Kidney capillary endothelial cell (primary cell): ENCODE measurements at regions not wholly inside any gene's neighbourhood (a gene's known extent, or its start where the extent isn't known, plus 50 kb on each side); places are given as distances from the start of the nearest gene placed in this dataset.
A peak's percentile ranks its signal among the peaks of the same experiment; 100 is the strongest.
"Not testable (repeated sequence)": the region's sequence is repeated elsewhere in the genome, so short reads cannot be mapped to it uniquely, and the experiment has no call there.

Experiments
- DNase-seq: peaks from one replicate; pipeline ENCODE4 v3.0.0-alpha.2; 2018; ENCODE audit warnings: low spot score

GRCh38 chr13:97875911-97876310 is 77.6 kb upstream of the IPO5 start:
- no peak for DNase-seq

DNA sequence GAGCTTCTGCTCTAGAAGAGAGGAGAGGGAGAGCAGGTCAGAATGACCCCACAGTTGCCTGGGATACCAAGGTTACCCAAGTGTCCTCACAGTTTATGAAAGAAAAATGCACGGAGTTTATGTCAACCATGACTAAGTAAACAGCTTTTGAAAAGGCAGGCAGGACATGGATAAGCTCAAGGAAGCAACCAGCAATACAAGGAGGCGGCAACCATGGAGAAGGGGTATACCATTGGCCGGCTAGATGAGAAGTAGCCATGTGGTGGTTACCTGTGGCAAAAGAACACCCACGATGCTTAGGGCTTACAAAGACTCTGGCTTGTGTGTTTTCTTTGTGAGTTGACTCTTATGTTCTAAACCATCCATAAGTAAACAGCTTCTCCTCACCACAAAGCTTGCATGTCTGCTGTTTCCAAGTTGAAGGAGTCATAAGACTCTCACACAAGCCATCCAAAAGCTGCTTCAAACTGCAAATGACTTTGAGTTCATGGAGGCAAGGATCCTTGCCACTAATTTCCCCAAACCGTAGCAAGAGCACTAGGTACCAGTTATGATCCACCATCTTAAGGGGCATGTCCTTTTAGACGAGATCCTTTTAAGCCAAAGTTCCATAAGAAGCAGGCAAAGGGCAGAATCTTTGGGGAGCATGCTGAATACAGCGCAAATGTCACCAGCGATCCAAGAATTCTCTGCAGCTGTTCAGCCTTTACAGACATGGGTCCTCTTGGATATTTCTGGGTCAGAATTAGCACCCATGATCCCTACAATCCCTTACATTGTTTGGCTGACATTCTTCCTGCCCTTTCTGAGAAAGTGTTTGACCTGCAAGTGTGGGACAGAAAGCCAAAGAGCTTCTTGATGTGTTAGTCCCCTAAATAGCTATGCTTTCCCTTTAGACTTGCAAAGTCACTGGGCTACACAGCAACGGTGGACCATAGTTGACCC is 74.8 kb upstream of the IPO5 start:
- DNase-seq = no peak

GRCh38 chr13:97879646-97880310 is 73.7 kb upstream of the IPO5 start:
- DNase-seq = peak; percentile 93

DNA sequence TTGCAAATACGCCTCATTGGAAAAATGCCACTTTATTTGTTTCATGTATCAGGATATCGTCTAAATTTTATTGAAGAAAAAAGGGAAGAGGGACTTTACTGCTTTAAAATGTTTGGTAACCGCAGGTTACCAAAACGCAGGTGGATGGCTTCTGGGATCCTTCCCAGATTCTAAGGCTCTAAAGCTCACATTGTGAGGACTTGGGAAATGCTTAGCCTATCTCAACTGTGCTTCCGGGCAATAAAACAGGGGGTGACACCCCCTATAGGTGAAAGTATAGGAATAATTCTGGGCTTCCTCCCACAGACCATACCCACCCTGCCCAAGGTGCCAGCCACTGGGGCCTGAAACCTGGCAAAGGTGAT is 73.2 kb upstream of the IPO5 start:
- DNase-seq = no peak

DNA sequence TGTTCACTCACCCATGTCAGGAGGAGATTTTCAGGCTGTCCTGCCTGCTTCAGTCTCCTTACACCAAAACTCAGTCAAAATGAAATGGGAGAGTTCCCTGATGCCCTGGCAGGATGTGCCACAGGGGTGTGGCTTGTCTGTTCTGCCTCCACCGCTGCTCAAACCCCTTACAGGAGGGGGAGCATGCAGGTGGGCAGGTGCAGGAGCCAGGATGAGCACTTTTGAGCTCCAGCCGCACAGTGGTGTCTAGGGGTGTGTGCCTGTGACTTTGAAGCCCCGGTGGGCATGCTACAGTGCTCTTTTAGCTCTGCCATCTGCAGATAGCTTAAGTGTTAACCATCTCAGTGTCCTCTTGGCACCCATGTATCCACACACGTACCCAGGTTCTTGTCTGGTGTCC is 71.9 kb upstream of the IPO5 start:
- DNase-seq = no peak

GRCh38 chr13:97883396-97883795 is 70.1 kb upstream of the IPO5 start:
- DNase-seq = no peak

- DNase-seq = no peak
Measured at GRCh38 chr13:97884707-97885468, 68.6 kb upstream of the IPO5 start.

GRCh38 chr13:97885641-97886040 is 67.8 kb upstream of the IPO5 start:
- DNase-seq = no peak

- DNase-seq = no peak
Measured at GRCh38 chr13:97889803-97890202, 63.7 kb upstream of the IPO5 start.

DNA sequence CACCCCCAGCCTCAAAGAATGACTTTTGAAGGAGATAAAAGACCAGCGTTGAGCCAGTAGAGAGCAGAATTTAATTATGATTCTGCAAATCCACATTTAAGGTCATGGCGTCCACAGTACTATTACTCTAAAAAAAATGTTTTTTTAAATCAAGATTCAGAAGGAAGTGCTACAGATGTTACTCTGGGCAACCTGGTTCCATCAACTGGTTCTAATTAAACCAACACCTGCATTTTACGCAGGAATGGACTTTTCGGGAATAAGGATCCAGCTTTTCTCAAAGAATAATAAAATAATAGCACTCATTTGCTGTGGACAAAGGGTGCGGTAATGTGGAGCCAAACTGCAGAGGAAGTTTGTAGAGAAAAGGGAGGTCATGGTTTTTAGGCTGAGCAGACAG is 62.9 kb upstream of the IPO5 start:
- no peak for DNase-seq

GRCh38 chr13:97891964-97892363 is 61.5 kb upstream of the IPO5 start:
- not testable (repeated sequence) for DNase-seq

DNA sequence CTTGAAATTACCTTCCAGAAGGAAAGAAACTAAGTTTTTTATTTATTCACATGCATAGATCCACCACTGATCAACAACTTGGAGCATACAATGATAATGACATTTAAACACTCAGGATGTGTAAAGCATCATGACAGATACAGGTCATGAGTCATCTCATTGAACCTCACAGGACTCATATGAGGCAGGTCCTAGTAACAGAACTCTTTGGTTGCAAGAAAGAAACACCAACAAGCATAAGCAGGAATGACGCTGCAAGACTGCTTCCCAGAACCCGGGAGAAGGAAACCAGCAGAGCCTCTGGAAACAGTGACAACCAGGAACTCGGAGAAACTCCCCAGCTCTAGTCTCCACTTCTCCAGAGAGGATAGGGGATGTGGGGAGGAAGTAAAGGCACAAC is 60.8 kb upstream of the IPO5 start:
- peak; percentile 19 for DNase-seq

DNA sequence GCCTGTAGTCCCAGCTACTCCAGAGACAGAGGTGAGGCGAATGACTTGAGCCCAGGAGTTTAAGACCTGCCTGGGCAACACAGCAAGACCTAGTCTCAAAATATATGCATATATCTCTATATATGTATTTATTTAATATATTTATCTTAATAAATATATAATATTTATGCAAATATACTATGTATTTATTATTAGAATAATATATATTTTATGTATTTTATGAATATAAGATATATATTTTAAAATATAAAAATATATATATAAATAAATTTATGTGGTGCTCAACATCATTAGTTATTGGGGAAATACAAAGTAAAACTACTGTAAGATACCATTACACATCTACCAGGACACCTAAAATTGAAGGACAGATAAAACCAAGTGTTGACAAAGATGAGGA is 58.1 kb upstream of the IPO5 start:
- no peak for DNase-seq

- no peak for DNase-seq
Measured at GRCh38 chr13:97896446-97896845, 57.0 kb upstream of the IPO5 start.

DNA sequence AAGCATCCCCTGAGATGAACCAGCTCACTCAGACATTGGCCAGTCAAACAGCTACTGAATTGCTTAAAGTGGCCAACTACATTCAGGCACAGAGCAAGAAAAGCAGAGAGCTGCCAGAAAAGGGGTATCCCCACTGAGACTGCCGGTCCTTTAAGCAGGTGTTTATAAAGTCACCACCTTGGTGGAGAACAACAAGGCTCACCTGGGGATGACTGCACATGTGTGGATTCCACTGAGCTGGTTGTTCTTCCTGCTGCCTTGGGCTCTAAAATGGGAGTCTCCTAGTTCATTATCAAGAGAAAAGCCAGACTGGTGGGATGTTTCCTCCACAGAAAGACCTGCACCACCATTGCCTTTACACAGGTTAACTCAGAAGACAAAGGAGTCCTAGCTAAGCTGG is 51.8 kb upstream of the IPO5 start:
- no peak for DNase-seq
